Esophagus (tissue), 2 donors: ENCODE measurements at regions not wholly inside any gene's neighbourhood (a gene's known extent, or its start where the extent isn't known, plus 50 kb on each side); places are given as distances from the start of the nearest gene placed in this dataset.
"Not testable (repeated sequence)": the region's sequence is repeated elsewhere in the genome, so short reads cannot be mapped to it uniquely, and the experiment has no call there.

Source experiments
- H3K27ac ChIP-seq, 2 donors: one replicate each; pipeline ENCODE4 v1.5.1; 2013; ENCODE audit warnings: low read depth in 2 of 2, mild to moderate bottlenecking in 2 of 2, inconsistent platforms in 1 of 2, low read length in 1 of 2, moderate library complexity in 1 of 2
- H3K27me3 ChIP-seq, 2 donors: one replicate each; pipeline ENCODE4 v1.6.1; 2013; ENCODE audit warnings: low read length in 2 of 2, control low read depth in 1 of 2, mild to moderate bottlenecking in 1 of 2; ENCODE audit not compliant: insufficient read depth in 2 of 2, control insufficient read depth in 1 of 2
- H3K36me3 ChIP-seq, 2 donors: one replicate each; pipeline ENCODE4 v1.6.1; 2013; ENCODE audit warnings: low read length in 1 of 2; ENCODE audit not compliant: control insufficient read depth in 2 of 2, insufficient read depth in 2 of 2
- H3K4me1 ChIP-seq, 2 donors: one replicate each; pipeline ENCODE4 v1.6.1; 2013; ENCODE audit warnings: low read length in 1 of 2; ENCODE audit not compliant: control insufficient read depth in 2 of 2, insufficient read depth in 2 of 2
- H3K4me3 ChIP-seq, 2 donors: one replicate each; pipeline ENCODE4 v1.5.1; 2013; ENCODE audit warnings: low read length in 2 of 2, mild to moderate bottlenecking in 2 of 2, low read depth in 1 of 2, moderate library complexity in 1 of 2
- H3K9me3 ChIP-seq, 2 donors: one replicate each; pipeline ENCODE4 v1.6.1; 2013; ENCODE audit warnings: mild to moderate bottlenecking in 2 of 2, low read depth in 1 of 2, low read length in 1 of 2, moderate library complexity in 1 of 2; ENCODE audit not compliant: control insufficient read depth in 2 of 2, insufficient read depth in 1 of 2
- WGBS, 2 donors: extraction: QIAGEN DNeasy Blood & Tissue Kit; methylation state at CpG; one replicate each; pipeline ENCODE4 v1.1.7; 2013; 5-methylcytosine and 5-hydroxymethylcytosine counted together
- donor health status: healthy with polysubstance abuse.
- donor health status: Bipolar disorder and iron deficiency.

DNA sequence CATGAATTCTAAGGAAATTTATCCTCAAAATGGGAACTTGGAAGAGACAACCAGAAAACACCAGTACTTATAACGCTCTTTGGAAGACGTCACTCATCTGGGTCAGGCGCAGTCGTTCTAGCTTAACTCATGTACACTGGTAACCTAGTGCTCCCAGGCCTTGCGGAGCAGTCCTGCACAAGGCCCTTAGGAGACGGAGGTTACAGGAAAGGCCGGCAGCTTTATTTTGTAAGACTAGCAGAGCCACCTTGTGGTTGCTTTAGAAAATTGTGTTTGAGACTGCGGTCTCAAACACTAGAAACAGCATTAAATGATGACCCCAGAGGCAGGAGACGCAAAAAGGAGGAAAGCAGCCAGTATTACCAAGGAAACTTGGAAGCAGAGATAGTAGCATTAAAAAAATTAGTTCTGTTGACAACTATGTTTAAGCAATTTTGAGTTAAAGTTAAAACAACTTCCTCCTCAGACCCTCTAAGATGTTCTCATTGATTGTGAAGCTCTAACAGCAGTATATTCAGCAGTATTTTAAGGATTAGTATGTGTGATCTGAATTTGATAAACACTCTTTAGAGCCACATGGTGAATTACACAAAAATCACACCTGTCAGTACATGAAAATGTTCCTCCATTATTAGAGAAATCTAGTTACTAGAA is 141.9 kb upstream of the C2CD4B start:
- H3K4me1 ChIP-seq: no peaks in the 10 kb centered on the region
- no peaks in the 10 kb centered on the region for H3K9me3 ChIP-seq
- H3K27ac ChIP-seq: no peak overlapping the region
- no peaks in the 10 kb centered on the region for H3K27me3 ChIP-seq
- no peak overlapping the region for H3K4me3 ChIP-seq
- WGBS, 2 donors: 19 to 23% methylated on average over 9 of the region's 9 CpGs
- H3K36me3 ChIP-seq: no peaks in the 10 kb centered on the region

DNA sequence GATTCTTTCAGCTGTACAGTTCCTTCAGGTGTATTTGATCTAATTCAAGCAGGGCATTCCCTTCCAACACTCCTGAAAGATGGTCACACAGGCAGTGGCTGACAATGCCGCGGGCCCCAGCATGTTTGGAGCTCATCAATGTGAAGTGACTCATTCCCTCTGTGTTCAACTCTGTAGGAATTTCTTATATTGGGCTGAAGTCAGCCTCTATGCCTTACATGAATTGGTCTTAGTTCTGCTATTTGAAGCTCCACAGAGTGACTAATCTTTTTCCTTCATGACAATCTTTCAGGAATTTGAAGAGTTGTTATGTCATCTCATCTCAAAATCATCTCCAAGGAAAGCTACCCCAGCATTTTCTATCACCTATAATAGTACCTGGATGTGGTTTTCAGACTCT is 142.5 kb upstream of the C2CD4B start:
- H3K36me3 ChIP-seq: no peaks in the 10 kb centered on the region
- no peaks in the 10 kb centered on the region for H3K27me3 ChIP-seq
- H3K27ac ChIP-seq: no peak overlapping the region
- H3K4me3 ChIP-seq: no peak overlapping the region
- H3K9me3 ChIP-seq: no peaks in the 10 kb centered on the region
- WGBS, 2 donors: 48 to 61% methylated on average over 2 of the region's 2 CpGs
- no peaks in the 10 kb centered on the region for H3K4me1 ChIP-seq

DNA sequence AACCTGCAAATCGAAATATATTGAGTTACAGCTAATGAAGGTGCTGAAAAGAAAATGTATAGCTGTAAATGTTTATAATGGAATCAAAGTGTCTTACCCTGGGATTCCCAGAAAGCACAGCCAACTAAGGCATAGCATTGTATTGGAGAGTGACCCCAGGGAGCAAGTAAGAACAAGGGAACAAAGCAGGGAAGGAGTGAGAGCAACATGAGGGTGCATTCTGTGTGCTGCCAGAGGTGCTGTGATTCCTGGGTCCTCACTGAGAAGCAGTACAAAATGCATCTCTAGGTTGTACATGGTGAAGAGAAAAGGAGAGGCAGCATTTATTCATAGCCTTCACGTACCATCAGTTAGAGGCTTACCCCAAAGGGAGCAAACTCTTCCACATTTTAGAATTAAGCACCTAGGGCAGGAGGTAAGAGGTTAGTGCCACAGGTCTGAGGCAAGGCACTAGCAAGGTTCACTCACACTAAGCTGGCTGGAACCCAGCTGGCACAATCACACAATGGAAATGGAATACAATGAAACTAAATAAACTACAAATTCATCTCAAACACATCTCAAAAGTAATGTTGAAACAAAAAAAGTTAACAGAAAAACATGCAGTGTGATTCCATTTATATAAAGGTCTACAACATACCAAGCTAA is 151.5 kb upstream of the C2CD4B start:
- H3K4me1 ChIP-seq: no peaks in the 10 kb centered on the region
- H3K27me3 ChIP-seq: no peaks in the 10 kb centered on the region
- WGBS, 2 donors: 64 to 67% methylated on average over 2 of the region's 2 CpGs
- H3K36me3 ChIP-seq: no peaks in the 10 kb centered on the region
- H3K27ac ChIP-seq: no peak overlapping the region
- H3K9me3 ChIP-seq: no peaks in the 10 kb centered on the region
- no peak overlapping the region for H3K4me3 ChIP-seq

DNA sequence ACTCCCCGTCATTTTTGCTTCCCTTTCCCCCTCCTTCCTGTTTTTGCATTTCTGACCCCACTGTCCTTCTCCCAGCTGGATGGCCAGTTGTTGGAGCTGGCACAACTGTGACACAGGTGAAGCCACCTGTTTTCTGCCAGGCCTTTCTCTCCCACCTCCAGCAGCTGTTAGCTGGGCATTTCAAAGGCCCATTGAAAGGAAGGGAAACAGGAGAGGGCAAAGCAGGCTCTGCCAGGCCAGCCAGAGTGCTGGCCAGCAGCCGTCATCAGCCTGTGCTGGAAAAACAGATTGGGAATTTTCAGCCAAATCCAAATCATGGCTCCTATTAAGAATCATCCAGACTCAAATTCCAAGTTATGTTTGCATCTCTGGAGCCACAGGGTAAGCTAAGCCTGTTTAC is 155.2 kb upstream of the C2CD4B start:
- no peaks in the 10 kb centered on the region for H3K4me1 ChIP-seq
- no peak overlapping the region for H3K27ac ChIP-seq
- H3K27me3 ChIP-seq: no peaks in the 10 kb centered on the region
- no peak overlapping the region for H3K4me3 ChIP-seq
- WGBS, 2 donors: 67 to 75% methylated on average over 2 of the region's 2 CpGs
- H3K36me3 ChIP-seq: no peaks in the 10 kb centered on the region
- H3K9me3 ChIP-seq: no peaks in the 10 kb centered on the region

DNA sequence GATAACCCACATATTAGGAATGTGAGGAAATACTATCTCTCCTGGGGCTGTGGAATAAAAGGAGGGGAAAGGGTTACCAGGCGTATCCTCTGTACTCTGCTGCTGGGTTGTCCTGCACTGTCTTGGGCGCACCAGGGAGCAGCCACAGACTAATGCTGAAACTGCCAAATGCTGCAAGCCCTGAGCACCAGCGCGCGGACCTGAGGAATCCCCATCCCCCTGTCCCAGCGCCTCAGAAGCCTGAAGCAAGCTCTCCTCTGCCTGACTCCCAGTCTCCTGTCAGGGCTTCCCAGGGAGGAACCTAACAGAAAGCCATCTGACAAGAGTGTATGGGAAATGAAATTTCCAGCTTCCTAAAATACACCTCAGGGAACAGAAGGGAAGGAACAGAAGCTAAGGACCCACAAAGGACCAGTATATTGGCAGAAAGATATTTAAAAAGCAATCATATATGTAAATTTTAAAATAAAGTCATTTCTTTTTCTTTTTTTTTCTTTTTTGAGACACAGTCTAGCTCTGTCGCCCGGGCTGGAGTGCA is 158.3 kb upstream of the C2CD4B start:
- WGBS, 2 donors: 64 to 68% methylated on average over 8 of the region's 8 CpGs
- Histone ChIP-seq H3K27me3 (no peaks in the 10 kb centered on the region), H3K4me3 (no peak overlapping the region), H3K4me1 (no peaks in the 10 kb centered on the region), H3K36me3 (no peaks in the 10 kb centered on the region), H3K9me3 (no peaks in the 10 kb centered on the region), H3K27ac (no peak overlapping the region)

DNA sequence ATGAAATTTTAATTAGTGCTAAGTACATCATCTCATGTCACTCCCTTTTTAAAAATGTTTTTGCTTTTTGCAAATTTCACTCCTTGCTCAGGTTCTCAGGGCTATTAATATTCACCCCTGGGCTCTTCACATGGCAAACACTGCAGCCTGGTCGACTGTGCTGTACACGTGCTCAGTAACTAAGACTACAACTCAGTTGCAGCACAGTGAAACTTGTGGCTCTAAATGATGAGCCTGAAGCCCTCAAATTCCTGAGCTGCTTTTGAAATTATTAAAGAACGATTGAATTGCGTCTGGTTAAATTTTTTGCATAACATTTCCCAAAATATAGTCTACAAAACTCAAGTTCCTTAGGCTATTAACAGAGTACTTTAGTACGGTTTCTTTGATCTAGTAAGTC is 159.3 kb upstream of the C2CD4B start:
- Histone ChIP-seq H3K27ac (no peak overlapping the region), H3K27me3 (no peaks in the 10 kb centered on the region), H3K9me3 (no peaks in the 10 kb centered on the region), H3K4me1 (no peaks in the 10 kb centered on the region), H3K4me3 (no peak overlapping the region), H3K36me3 (no peaks in the 10 kb centered on the region)
- 72 to 75% methylated on average over 5 of the region's 5 CpGs for WGBS, 2 donors

DNA sequence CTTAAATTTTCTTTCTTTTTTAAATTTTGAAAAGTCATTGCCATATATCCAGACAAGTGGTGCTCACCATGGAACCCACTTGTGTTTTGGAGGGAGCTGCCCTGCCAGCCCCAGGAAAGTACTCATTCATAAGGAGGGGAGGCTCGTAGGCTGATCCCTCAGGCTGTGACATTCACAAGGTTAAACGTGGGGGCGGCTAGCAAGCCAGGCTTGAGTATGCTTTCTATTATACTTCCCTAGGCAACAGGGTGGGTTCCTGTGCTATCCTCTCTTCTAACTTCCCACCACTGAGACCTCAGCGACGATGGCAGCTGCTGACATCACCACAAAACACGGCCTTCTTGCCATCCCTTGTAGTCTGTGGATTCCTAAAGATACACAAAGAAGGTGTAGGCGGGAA is 160.5 kb upstream of the C2CD4B start:
- H3K27ac ChIP-seq: no peak overlapping the region
- H3K36me3 ChIP-seq: no peaks in the 10 kb centered on the region
- H3K27me3 ChIP-seq: no peaks in the 10 kb centered on the region
- no peaks in the 10 kb centered on the region for H3K9me3 ChIP-seq
- H3K4me1 ChIP-seq: no peaks in the 10 kb centered on the region
- H3K4me3 ChIP-seq: no peak overlapping the region
- 77 to 79% methylated on average over 7 of the region's 7 CpGs for WGBS, 2 donors

DNA sequence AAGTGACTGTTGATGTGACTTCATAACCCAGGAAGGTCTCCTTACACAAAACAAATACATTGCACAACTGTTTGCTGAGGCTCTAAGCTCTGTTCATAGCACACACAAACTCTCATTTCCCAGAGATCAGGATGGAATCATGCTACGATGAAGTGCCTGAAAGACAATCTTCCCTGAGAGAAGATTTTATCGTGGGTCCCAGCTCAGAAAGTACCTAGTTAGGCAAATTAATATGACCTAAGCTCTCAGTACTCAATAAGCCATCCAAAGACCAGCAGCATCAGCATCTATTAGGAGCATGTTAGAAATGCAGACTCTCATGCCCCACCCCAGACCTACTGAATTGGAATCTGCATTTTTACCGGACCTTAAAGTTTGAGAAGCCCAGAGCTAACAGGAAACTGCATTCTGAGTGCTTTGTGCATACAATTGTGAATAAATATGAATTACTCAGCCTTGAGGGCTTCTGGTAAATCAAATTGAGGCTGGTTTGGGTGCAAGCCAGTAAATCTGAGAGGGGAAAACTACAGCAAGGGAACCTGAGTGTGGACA is 161.5 kb upstream of the C2CD4B start:
- Histone ChIP-seq H3K36me3 (no peaks in the 10 kb centered on the region), H3K4me3 (no peak overlapping the region), H3K27me3 (no peaks in the 10 kb centered on the region), H3K4me1 (no peaks in the 10 kb centered on the region), H3K9me3 (no peaks in the 10 kb centered on the region), H3K27ac (no peak overlapping the region)
- 69 to 73% methylated on average over 3 of the region's 3 CpGs for WGBS, 2 donors

DNA sequence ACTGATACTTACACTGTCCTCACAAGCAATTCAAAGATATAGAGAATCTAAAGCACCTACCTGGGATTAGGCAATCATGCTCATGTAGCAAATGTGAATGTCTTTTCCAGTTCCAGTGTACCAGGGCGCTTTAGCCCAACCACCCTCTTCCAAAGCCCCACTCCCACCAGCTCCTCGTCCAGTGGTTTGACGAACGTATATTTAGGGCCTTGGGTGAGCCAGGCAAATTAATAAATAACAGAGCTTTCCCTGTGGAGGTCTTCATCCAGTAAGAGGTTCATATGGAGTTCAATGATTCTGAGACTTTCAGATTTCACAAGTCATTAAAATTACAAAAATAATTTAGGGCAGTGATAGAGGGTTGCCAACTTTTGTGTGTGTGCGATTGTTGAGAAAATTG is 162.3 kb upstream of the C2CD4B start:
- Histone ChIP-seq H3K9me3 (no peaks in the 10 kb centered on the region), H3K4me1 (no peaks in the 10 kb centered on the region), H3K36me3 (no peaks in the 10 kb centered on the region), H3K27ac (no peak overlapping the region), H3K27me3 (no peaks in the 10 kb centered on the region), H3K4me3 (no peak overlapping the region)
- WGBS, 2 donors: 84 to 89% methylated on average over 5 of the region's 5 CpGs

DNA sequence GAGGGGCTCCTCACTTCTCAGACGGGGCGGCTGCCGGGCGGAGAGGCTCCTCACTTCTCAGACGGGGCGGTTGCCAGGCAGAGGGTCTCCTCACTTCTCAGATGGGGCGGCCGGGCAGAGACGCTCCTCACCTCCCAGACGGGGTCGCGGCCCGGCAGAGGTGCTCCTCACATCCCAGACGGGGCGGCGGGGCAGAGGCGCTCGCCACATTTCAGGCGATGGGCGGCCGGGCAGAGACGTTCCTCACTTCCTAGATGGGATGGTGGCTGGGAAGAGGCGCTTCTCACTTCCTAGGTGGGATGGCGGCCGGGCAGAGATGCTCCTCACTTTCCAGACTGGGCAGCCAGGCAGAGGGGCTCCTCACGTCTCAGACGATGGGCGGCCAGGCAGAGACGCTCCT is 167.4 kb upstream of the C2CD4B start:
- H3K4me3 ChIP-seq, H3K27me3 ChIP-seq, H3K4me1 ChIP-seq, H3K36me3 ChIP-seq, H3K27ac ChIP-seq, H3K9me3 ChIP-seq: not testable (repeated sequence)
- 93 to 100% methylated on average over 5 to 24 of the region's 29 CpGs for WGBS, 2 donors
